Neural cell (in vitro differentiated cells): ENCODE measurements at regions not wholly inside any gene's neighbourhood (a gene's known extent, or its start where the extent isn't known, plus 50 kb on each side); places are given as distances from the start of the nearest gene placed in this dataset.

ENCODE experiments used
- EZH2 ChIP-seq: fragments of 200-600, 300-800 bp; shearing (Covaris generic), sonication (generic); IDR thresholded peaks from 2 replicates; pipeline ENCODE4 v1.6.1; 2014; ENCODE audit warnings: antibody characterized with exemption, low read length, borderline replicate concordance, mild to moderate bottlenecking; ENCODE audit not compliant: insufficient read depth, poor library complexity, severe bottlenecking
- TF ChIP-seq, protein P1 (sequence below): fragments of 450-650 bp; IDR thresholded peaks from 2 replicates; pipeline ENCODE4 v1.5.1; 2014; ENCODE audit warnings: antibody characterized with exemption, mild to moderate bottlenecking, moderate library complexity; ENCODE audit not compliant: poor library complexity, severe bottlenecking

DNA sequence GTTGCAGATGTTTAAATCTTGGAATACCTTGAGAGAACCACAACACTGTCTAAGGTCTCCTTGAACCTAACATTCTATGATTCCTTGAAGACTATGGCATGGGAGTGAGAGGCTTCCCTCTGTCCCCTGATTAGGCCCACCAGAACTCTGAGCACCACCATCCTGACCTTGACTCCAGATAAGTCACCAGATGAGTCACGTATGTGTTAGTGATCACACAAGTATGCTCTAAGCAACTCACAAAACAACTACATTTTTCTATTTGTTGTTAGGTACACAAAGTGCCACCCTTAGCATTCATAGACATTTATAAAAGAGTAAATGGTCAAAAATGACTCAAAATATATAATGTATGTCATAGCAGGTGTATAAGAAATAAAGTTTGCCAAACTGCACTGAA is 252.9 kb upstream of the CXXC4 start:
- TF ChIP-seq, protein P1, sequence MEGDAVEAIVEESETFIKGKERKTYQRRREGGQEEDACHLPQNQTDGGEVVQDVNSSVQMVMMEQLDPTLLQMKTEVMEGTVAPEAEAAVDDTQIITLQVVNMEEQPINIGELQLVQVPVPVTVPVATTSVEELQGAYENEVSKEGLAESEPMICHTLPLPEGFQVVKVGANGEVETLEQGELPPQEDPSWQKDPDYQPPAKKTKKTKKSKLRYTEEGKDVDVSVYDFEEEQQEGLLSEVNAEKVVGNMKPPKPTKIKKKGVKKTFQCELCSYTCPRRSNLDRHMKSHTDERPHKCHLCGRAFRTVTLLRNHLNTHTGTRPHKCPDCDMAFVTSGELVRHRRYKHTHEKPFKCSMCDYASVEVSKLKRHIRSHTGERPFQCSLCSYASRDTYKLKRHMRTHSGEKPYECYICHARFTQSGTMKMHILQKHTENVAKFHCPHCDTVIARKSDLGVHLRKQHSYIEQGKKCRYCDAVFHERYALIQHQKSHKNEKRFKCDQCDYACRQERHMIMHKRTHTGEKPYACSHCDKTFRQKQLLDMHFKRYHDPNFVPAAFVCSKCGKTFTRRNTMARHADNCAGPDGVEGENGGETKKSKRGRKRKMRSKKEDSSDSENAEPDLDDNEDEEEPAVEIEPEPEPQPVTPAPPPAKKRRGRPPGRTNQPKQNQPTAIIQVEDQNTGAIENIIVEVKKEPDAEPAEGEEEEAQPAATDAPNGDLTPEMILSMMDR: no peak
- no peak for TF ChIP-seq EZH2
